H1 (cell line): ENCODE measurements at regions not wholly inside any gene's neighbourhood (a gene's known extent, or its start where the extent isn't known, plus 50 kb on each side); places are given as distances from the start of the nearest gene placed in this dataset.

Source experiments
- CTCF ChIA-PET: fragments of 300-600 bp; sonication (Branson Sonifier 250); formaldehyde crosslinking; loops from one replicate; lab custom pipeline; 2021; ENCODE audit not compliant: partially characterized antibody; lab: Charles Lee
- POLR2A ChIA-PET: fragments of 300-600 bp; sonication (Branson Sonifier 250); formaldehyde crosslinking; loops from one replicate; lab custom pipeline; 2021; ENCODE audit warnings: inconsistent platforms; ENCODE audit not compliant: partially characterized antibody; lab: Charles Lee
- DNase-seq, 2 experiments: peaks; one replicate each; pipeline versions ENCODE4 v3.0.0 to v3.0.0-alpha.2; 2010 to 2022; ENCODE audit warnings: low spot score in 2 of 2, low read depth in 1 of 2, mixed read lengths in 1 of 2
- FAIRE-seq: peaks from 2 replicates; lab custom pipeline; 2011; peaks lifted over from hg19 to GRCh38; lab: Jason Lieb, UNC
- H2AFZ ChIP-seq: 2 replicates; pipeline ENCODE4 v1.8.1; 2012; ENCODE audit warnings: low read length, inconsistent platforms
- H2AK5ac ChIP-seq: 2 replicates; pipeline ENCODE4 v1.6.1; 2013; ENCODE audit warnings: low read depth, low read length
- H2BK120ac ChIP-seq: replicated peaks from 2 replicates; pipeline ENCODE3; 2013; ENCODE audit warnings: low read depth, low read length, inconsistent platforms
- H2BK12ac ChIP-seq: 2 replicates; pipeline ENCODE4 v1.6.1; 2013; ENCODE audit warnings: low read depth, low read length
- H2BK15ac ChIP-seq: 2 replicates; pipeline ENCODE4 v1.6.1; 2013; ENCODE audit warnings: low read length
- H2BK20ac ChIP-seq: 2 replicates; pipeline ENCODE4 v1.6.1; 2013; ENCODE audit warnings: low read length
- H2BK5ac ChIP-seq: 2 replicates; pipeline ENCODE4 v1.6.1; 2013; ENCODE audit warnings: low read depth, low read length
- H3K14ac ChIP-seq: 2 replicates; pipeline ENCODE4 v1.6.1; 2013; ENCODE audit warnings: inconsistent platforms; ENCODE audit not compliant: insufficient read length
- H3K18ac ChIP-seq: 2 replicates; pipeline ENCODE4 v1.6.1; 2013; ENCODE audit warnings: low read length; ENCODE audit errors: extremely low read depth
- H3K23ac ChIP-seq: 2 replicates; pipeline ENCODE4 v1.6.1; 2013; ENCODE audit warnings: inconsistent platforms; ENCODE audit not compliant: insufficient read length
- H3K23me2 ChIP-seq: 2 replicates; pipeline ENCODE4 v1.6.1; 2013; ENCODE audit warnings: low read depth, low read length
- H3K27ac ChIP-seq: 2 replicates; pipeline ENCODE4 v1.6.1; 2011; ENCODE audit warnings: low read depth, low read length, inconsistent platforms
- H3K27me3 ChIP-seq, 4 experiments: replicated peaks in 1 of 4; 1 replicate in 1 of 4; 2 replicates in 3 of 4; pipeline versions ENCODE4 v1.6.1 to v1.8.1; 2011 to 2013; ENCODE audit warnings: low read length in 3 of 4, mild to moderate bottlenecking in 3 of 4, inconsistent platforms in 2 of 4, mixed read lengths in 2 of 4, moderate library complexity in 1 of 4; ENCODE audit not compliant: control insufficient read depth in 3 of 4, insufficient read depth in 3 of 4; ENCODE audit errors: extremely low read depth in 1 of 4
- H3K36me3 ChIP-seq, 4 experiments: 2 replicates each; pipeline versions ENCODE4 v1.6.1 to v1.8.1; 2011 to 2013; ENCODE audit warnings: mild to moderate bottlenecking in 4 of 4, low read length in 3 of 4, moderate library complexity in 2 of 4, control low read depth in 1 of 4, inconsistent platforms in 1 of 4; ENCODE audit not compliant: insufficient read depth in 4 of 4, control insufficient read depth in 2 of 4
- H3K4ac ChIP-seq: replicated peaks from 2 replicates; pipeline ENCODE3; 2013; ENCODE audit warnings: low read length, low read depth, mixed read lengths, inconsistent platforms; ENCODE audit not compliant: insufficient read length
- H3K4me1 ChIP-seq, 4 experiments: replicated peaks in 1 of 4; 1 replicate in 1 of 4; 2 replicates in 3 of 4; pipeline versions ENCODE4 v1.6.1 to v1.8.1; 2011 to 2013; ENCODE audit warnings: low read length in 3 of 4, inconsistent platforms in 2 of 4, mixed read lengths in 1 of 4; ENCODE audit not compliant: insufficient read depth in 4 of 4, control insufficient read depth in 3 of 4
- H3K4me2 ChIP-seq, 2 experiments: 2 replicates each; pipeline versions ENCODE4 v1.6.1 to v1.8.1; 2011 to 2013; ENCODE audit warnings: low read depth in 2 of 2, low read length in 2 of 2, control low read depth in 1 of 2, inconsistent platforms in 1 of 2, mild to moderate bottlenecking in 1 of 2; ENCODE audit not compliant: insufficient read depth in 1 of 2
- H3K4me3 ChIP-seq, 4 experiments: fragments of 200-600, 300-600 bp in 1 of 4; sonication (generic), shearing (Covaris generic), sonication (Bioruptor Twin) in 1 of 4; 2 replicates each; pipeline versions ENCODE4 v1.5.1 to v1.8.1; 2011 to 2016; ENCODE audit warnings: low read length in 4 of 4, low read depth in 3 of 4, control low read depth in 2 of 4, inconsistent platforms in 2 of 4, mild to moderate bottlenecking in 2 of 4, mixed read lengths in 1 of 4, moderate library complexity in 1 of 4; ENCODE audit not compliant: insufficient read depth in 2 of 4; ENCODE audit errors: extremely low read depth in 1 of 4
- H3K56ac ChIP-seq: replicated peaks from 2 replicates; pipeline ENCODE3; 2013; ENCODE audit warnings: low read depth, mild to moderate bottlenecking, mixed read lengths, low read length, inconsistent platforms; ENCODE audit not compliant: insufficient read length
- H3K79me1 ChIP-seq: 2 replicates; pipeline ENCODE4 v1.6.1; 2013; ENCODE audit warnings: low read depth, low read length, control low read depth
- H3K79me2 ChIP-seq, 2 experiments: 2 replicates each; pipeline versions ENCODE4 v1.6.1 to v1.8.1; 2012 to 2013; ENCODE audit warnings: low read length in 2 of 2, mild to moderate bottlenecking in 2 of 2, inconsistent platforms in 1 of 2; ENCODE audit not compliant: insufficient read depth in 2 of 2, control insufficient read depth in 1 of 2
- H3K9ac ChIP-seq, 4 experiments: replicated peaks in 1 of 4; 1 replicate in 1 of 4; 2 replicates in 3 of 4; pipeline versions ENCODE4 v1.6.1 to v1.8.1; 2011 to 2013; ENCODE audit warnings: low read depth in 3 of 4, low read length in 3 of 4, control low read depth in 2 of 4, mild to moderate bottlenecking in 2 of 4, moderate library complexity in 2 of 4, inconsistent platforms in 1 of 4; ENCODE audit errors: extremely low read depth in 1 of 4
- H3K9me3 ChIP-seq, 2 experiments: 2 replicates each; pipeline versions ENCODE4 v1.6.1 to v1.8.1; 2012 to 2013; ENCODE audit warnings: mild to moderate bottlenecking in 2 of 2, moderate library complexity in 2 of 2, control low read depth in 1 of 2, inconsistent platforms in 1 of 2, low read depth in 1 of 2, low read length in 1 of 2, mixed read lengths in 1 of 2; ENCODE audit not compliant: insufficient read depth in 2 of 2
- H4K20me1 ChIP-seq, 2 experiments: replicated peaks in 1 of 2; 2 replicates each; pipeline versions ENCODE3 to v1.8.1; 2011 to 2013; ENCODE audit warnings: inconsistent platforms in 2 of 2, low read length in 2 of 2, mild to moderate bottlenecking in 1 of 2; ENCODE audit not compliant: insufficient read depth in 2 of 2, control insufficient read depth in 1 of 2
- H4K5ac ChIP-seq: 2 replicates; pipeline ENCODE4 v1.6.1; 2013; ENCODE audit warnings: low read length, low read depth, mixed read lengths, inconsistent platforms; ENCODE audit not compliant: insufficient read length
- H4K8ac ChIP-seq: 2 replicates; pipeline ENCODE4 v1.8.0; 2013; ENCODE audit warnings: mild to moderate bottlenecking, moderate library complexity, low read length, inconsistent platforms; ENCODE audit not compliant: insufficient read depth; ENCODE audit errors: extremely low read depth
- H4K91ac ChIP-seq: replicated peaks from 2 replicates; pipeline ENCODE3; 2013; ENCODE audit warnings: low read length, mixed read lengths, inconsistent platforms; ENCODE audit not compliant: insufficient read length
- BACH1 ChIP-seq: IDR thresholded peaks from 2 replicates; pipeline ENCODE4 v1.6.1; 2012; ENCODE audit warnings: low read length, improper control_type of control experiment
- BRCA1 ChIP-seq: IDR thresholded peaks from 2 replicates; pipeline ENCODE4 v1.6.1; 2012; ENCODE audit warnings: low read depth, low read length, improper control_type of control experiment
- CEBPB ChIP-seq: IDR thresholded peaks from 2 replicates; pipeline ENCODE4 v1.6.1; 2012; ENCODE audit warnings: low read depth, low read length
- CREB1 ChIP-seq: IDR thresholded peaks from 2 replicates; pipeline ENCODE4 v1.6.1; 2012; ENCODE audit warnings: inconsistent platforms
- EP300 ChIP-seq, 2 experiments: IDR thresholded peaks; 1 replicate in 1 of 2; 2 replicates in 1 of 2; pipeline ENCODE4 v1.6.1; 2011 to 2012; ENCODE audit warnings: low read depth in 2 of 2, low read length in 2 of 2, mild to moderate bottlenecking in 2 of 2, borderline replicate concordance in 1 of 2, inconsistent platforms in 1 of 2, moderate library complexity in 1 of 2
- JUND ChIP-seq: IDR thresholded peaks from 2 replicates; pipeline ENCODE4 v1.6.1; 2011; ENCODE audit warnings: mild to moderate bottlenecking, improper control_type of control experiment, low read length
- KDM1A ChIP-seq: fragments of 200-600, 300-600 bp; sonication (generic); IDR thresholded peaks from 2 replicates; pipeline ENCODE4 v1.7.1; 2016; ENCODE audit warnings: mild to moderate bottlenecking, low read length, borderline replicate concordance
- MAX ChIP-seq: IDR thresholded peaks from 2 replicates; pipeline ENCODE4 v1.6.1; 2012; ENCODE audit warnings: inconsistent platforms
- RAD21 ChIP-seq, 2 experiments: IDR thresholded peaks in 1 of 2; conservative IDR thresholded peaks in 1 of 2; 2 replicates each; pipeline ENCODE4 v1.6.1; 2011; ENCODE audit warnings: low read depth in 2 of 2, low read length in 2 of 2, improper control_type of control experiment in 1 of 2, inconsistent platforms in 1 of 2, mild to moderate bottlenecking in 1 of 2, moderate library complexity in 1 of 2
- SIRT6 ChIP-seq: IDR thresholded peaks from one replicate; pipeline ENCODE4 v1.7.1; 2012; ENCODE audit warnings: low read length, inconsistent platforms
- SUZ12 ChIP-seq: fragments of 200-600 bp; sonication (generic); IDR thresholded peaks from 2 replicates; pipeline ENCODE4 v1.6.1; 2012; ENCODE audit warnings: mild to moderate bottlenecking, inconsistent platforms, low read length, moderate library complexity, mixed read lengths
- TAF1 ChIP-seq: IDR thresholded peaks from 2 replicates; pipeline ENCODE4 v1.6.1; 2011; ENCODE audit warnings: mild to moderate bottlenecking, low read depth, low read length
- TEAD4 ChIP-seq: IDR thresholded peaks from 2 replicates; pipeline ENCODE4 v1.6.1; 2012; ENCODE audit warnings: low read depth, low read length, inconsistent platforms, mixed read lengths
- ZNF274 ChIP-seq: IDR thresholded peaks from 2 replicates; pipeline ENCODE4 v1.7.0; 2012; ENCODE audit warnings: low read length, borderline replicate concordance; ENCODE audit errors: extremely low read depth
- WGBS, 2 experiments: shearing (Covaris generic) in 1 of 2; methylation state at CpG; one replicate each; pipeline versions ENCODE4 v1.1.6 to v1.1.7; 2013 to 2015; ENCODE audit warnings: low lambda C conversion rate in 2 of 2, mixed read lengths in 2 of 2, inconsistent platforms in 1 of 2, low coverage in 1 of 2, missing lambda C conversion rate in 1 of 2; ENCODE audit not compliant: insufficient replicate concordance in 2 of 2, insufficient coverage in 1 of 2, insufficient read length in 1 of 2; ENCODE audit errors: extremely low coverage in 1 of 2, missing lambda C conversion rate in 1 of 2; 5-methylcytosine and 5-hydroxymethylcytosine counted together
- TF ChIP-seq, protein P1 (sequence below): IDR thresholded peaks from 2 replicates; pipeline ENCODE4 v1.6.1; 2012; ENCODE audit warnings: inconsistent platforms

DNA sequence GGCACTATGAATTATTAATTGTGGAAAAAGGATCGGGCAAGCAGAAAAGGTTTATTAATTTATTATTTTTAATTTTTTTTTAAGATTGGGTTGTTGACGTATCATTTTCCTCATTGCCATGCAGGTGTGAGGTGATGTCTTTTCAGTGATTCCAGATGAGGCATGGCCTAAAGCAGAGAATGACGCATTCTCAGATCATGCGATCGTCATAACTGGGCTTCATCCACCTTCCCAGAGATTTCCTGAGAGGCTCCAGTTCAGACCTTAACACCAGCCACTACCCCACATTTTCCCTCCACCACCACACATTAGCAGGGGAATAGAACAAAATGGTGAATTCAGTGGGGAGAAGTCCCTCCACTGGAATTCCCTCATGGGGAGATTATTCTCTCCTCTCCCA is 518.4 kb upstream of the SPHKAP start:
- FAIRE-seq (no peak), DNase-seq (no peak)
- Histone ChIP-seq H3K18ac (no peak overlapping the region), H3K27me3 (no peaks in the 10 kb centered on the region), H3K23ac (no peak overlapping the region), H3K56ac (no peak overlapping the region), H4K5ac (no peak overlapping the region), H2BK20ac (no peak overlapping the region), H3K79me1 (no peaks in the 10 kb centered on the region), H2BK120ac (no peak overlapping the region), H2AK5ac (no peak overlapping the region), H4K20me1 (no peaks in the 10 kb centered on the region), H2BK12ac (no peak overlapping the region), H3K4ac (no peak overlapping the region), H3K4me2 (no peak overlapping the region), H3K36me3 (no peaks in the 10 kb centered on the region), H3K27ac (no peak overlapping the region), H2BK5ac (no peak overlapping the region), H3K14ac (no peak overlapping the region), H3K9ac (no peak overlapping the region), H2AFZ (no peak overlapping the region), H3K23me2 (no peaks in the 10 kb centered on the region), H4K91ac (no peak overlapping the region)
- POLR2A ChIA-PET: no interaction called here
- CTCF ChIA-PET: interaction anchor here (0.8 to 1.0 kb wide), 2 partner anchors 18 to 428 kb away, joined by 3 to 4 read pairs; no protein-coding TSS in a partner anchor
- 99 to 100% methylated on average over 1 to 5 of the region's 5 CpGs for WGBS, 2 experiments
- no peak for TF ChIP-seq SIRT6
- no peak for TF ChIP-seq TEAD4
- no peak for TF ChIP-seq TAF1
- no peak for TF ChIP-seq BACH1
- TF ChIP-seq CREB1: no peak
- no peak for TF ChIP-seq BRCA1
- TF ChIP-seq EP300 (IDR thresholded peaks at IDR 0.05; ENCODE audit: borderline replicate concordance in 1 of 2, low read depth in 2 of 2, low read length in 2 of 2): no peak
- no peak for TF ChIP-seq KDM1A
- TF ChIP-seq CEBPB: no peak
- TF ChIP-seq SUZ12: no peak
- no peak for TF ChIP-seq MAX
- TF ChIP-seq RAD21 (IDR thresholded peaks at IDR 0.05 in 1 of 2, conservative IDR thresholded peaks at IDR 0.05 in 1 of 2; ENCODE audit: low read depth in 2 of 2, low read length in 2 of 2): no peak
- no peak for TF ChIP-seq ZNF274
- TF ChIP-seq, protein P1, sequence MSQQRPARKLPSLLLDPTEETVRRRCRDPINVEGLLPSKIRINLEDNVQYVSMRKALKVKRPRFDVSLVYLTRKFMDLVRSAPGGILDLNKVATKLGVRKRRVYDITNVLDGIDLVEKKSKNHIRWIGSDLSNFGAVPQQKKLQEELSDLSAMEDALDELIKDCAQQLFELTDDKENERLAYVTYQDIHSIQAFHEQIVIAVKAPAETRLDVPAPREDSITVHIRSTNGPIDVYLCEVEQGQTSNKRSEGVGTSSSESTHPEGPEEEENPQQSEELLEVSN: no peak
- no peak for TF ChIP-seq JUND
- TF ChIP-seq, all 59 proteins: peak for 0
- Histone ChIP-seq H3K9me3 (no peaks in the 10 kb centered on the region), H3K79me2 (no peaks in the 10 kb centered on the region), H3K4me3 (no peak overlapping the region), H2BK15ac (no peak overlapping the region), H4K8ac (no peak overlapping the region), H3K4me1 (no peaks in the 10 kb centered on the region)
